ENCODE measurements at regions not wholly inside any gene's neighbourhood (a gene's known extent, or its start where the extent isn't known, plus 50 kb on each side); places are given as distances from the start of the nearest gene placed in this dataset.

DNA sequence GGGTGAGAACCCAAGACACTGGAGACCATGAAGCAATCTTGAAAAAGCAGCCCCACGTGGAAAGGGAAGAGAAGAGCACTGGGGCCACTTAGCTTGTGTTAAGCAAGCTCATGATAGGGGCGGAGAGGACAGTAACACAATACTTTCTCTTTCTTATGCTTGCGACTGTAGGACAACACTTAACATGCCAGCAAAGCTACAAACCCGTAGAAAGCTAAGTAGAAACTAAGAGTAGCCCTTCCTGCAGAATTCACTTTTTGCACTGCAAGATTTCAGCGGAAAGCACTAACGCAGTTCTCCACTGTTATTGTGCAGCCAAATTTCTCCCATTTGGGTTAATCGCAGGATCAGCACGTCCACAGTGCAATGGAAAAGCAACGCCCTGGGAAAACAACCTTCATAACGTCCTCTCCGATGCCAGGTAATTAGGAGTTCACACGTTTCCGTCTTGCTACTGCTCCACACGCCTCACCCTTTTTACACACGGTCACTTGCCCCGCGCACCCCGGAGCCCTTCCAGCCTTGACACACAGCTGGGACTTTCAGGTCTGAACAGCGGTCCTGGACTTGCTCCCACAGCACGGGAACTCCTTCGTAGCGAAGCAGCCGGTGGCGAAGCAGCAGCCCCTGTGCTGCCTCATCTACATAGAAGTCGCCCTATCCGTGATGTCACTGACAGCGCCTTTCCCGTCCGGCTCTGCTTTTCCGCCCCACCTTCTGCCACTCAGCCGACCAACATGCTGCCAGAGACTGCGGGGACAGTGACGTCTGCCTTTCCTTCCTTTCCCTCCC, 148.6 kb downstream of the PPIAL4G start:
- TF ChIP-seq, protein P1, sequence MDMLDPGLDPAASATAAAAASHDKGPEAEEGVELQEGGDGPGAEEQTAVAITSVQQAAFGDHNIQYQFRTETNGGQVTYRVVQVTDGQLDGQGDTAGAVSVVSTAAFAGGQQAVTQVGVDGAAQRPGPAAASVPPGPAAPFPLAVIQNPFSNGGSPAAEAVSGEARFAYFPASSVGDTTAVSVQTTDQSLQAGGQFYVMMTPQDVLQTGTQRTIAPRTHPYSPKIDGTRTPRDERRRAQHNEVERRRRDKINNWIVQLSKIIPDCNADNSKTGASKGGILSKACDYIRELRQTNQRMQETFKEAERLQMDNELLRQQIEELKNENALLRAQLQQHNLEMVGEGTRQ (CRISPR knock-in tag; IDR thresholded peaks at IDR 0.05) = no peak
- no peak for TF ChIP-seq CTCF (IDR thresholded peaks at IDR 0.05)
- TF ChIP-seq ZNF138 (CRISPR knock-in tag; conservative IDR thresholded peaks at IDR 0.05) = no peak
- TF ChIP-seq, protein P2, sequence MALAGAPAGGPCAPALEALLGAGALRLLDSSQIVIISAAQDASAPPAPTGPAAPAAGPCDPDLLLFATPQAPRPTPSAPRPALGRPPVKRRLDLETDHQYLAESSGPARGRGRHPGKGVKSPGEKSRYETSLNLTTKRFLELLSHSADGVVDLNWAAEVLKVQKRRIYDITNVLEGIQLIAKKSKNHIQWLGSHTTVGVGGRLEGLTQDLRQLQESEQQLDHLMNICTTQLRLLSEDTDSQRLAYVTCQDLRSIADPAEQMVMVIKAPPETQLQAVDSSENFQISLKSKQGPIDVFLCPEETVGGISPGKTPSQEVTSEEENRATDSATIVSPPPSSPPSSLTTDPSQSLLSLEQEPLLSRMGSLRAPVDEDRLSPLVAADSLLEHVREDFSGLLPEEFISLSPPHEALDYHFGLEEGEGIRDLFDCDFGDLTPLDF (CRISPR knock-in tag; IDR thresholded peaks at IDR 0.05) = 0 out of 2 replicates have a peak, but pooled peaks have one; percentile 40
- no peak for TF ChIP-seq TP53 (CRISPR knock-in tag; IDR thresholded peaks at IDR 0.05)
- TF ChIP-seq ATF3 (CRISPR knock-in tag; conservative IDR thresholded peaks at IDR 0.05) = 0 out of 2 replicates have a peak, but pooled peaks have one; percentile 58
- peak; percentile 92 for TF ChIP-seq CREB1 (CRISPR knock-in tag; IDR thresholded peaks at IDR 0.05)
- TF ChIP-seq, protein P3, sequence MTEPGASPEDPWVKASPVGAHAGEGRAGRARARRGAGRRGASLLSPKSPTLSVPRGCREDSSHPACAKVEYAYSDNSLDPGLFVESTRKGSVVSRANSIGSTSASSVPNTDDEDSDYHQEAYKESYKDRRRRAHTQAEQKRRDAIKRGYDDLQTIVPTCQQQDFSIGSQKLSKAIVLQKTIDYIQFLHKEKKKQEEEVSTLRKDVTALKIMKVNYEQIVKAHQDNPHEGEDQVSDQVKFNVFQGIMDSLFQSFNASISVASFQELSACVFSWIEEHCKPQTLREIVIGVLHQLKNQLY (CRISPR knock-in tag; IDR thresholded peaks at IDR 0.05) = 0 out of 2 replicates have a peak, but pooled peaks have one; percentile 28
- peak; percentile 62; the same call in 1 of the 2 replicates for TF ChIP-seq ATF2 (CRISPR knock-in tag; IDR thresholded peaks at IDR 0.05; ENCODE audit: borderline replicate concordance, low read depth)
